ENCODE measurements at regions not wholly inside any gene's neighbourhood (a gene's known extent, or its start where the extent isn't known, plus 50 kb on each side); places are given as distances from the start of the nearest gene placed in this dataset.
"Not testable (repeated sequence)": the region's sequence is repeated elsewhere in the genome, so short reads cannot be mapped to it uniquely, and the experiment has no call there.

- no peak for DNase-seq
These were observed 784.2 kb upstream of the RIOK2 start for GRCh38 chr5:97967292-97967691.

- no peak for DNase-seq
These were observed 785.3 kb upstream of the RIOK2 start for GRCh38 chr5:97968346-97968745.

GRCh38 chr5:97979740-97980139 lies 793.7 kb upstream of the RGMB start:
- no peak for DNase-seq

GRCh38 chr5:97980291-97980690 lies 793.2 kb upstream of the RGMB start:
- no peak for DNase-seq

- no peak for DNase-seq
These were observed 787.4 kb upstream of the RGMB start for GRCh38 chr5:97986069-97986468.

- DNase-seq: no peak
These were observed 782.2 kb upstream of the RGMB start for GRCh38 chr5:97991236-97991635.

- DNase-seq: no peak
These were observed 774.5 kb upstream of the RGMB start for GRCh38 chr5:97998941-97999340.

- DNase-seq: no peak
These were observed 769.0 kb upstream of the RGMB start for GRCh38 chr5:98004463-98004862.

- no peak for DNase-seq
These were observed 756.7 kb upstream of the RGMB start for GRCh38 chr5:98016771-98017170.

- not testable (repeated sequence) for DNase-seq
These were observed 743.2 kb upstream of the RGMB start for GRCh38 chr5:98030273-98030672.

GRCh38 chr5:98031036-98031435 lies 742.4 kb upstream of the RGMB start:
- DNase-seq: not testable (repeated sequence)

- DNase-seq: no peak
These were observed 742.0 kb upstream of the RGMB start for GRCh38 chr5:98031496-98031895.

- DNase-seq: no peak
These were observed 741.5 kb upstream of the RGMB start for GRCh38 chr5:98031926-98032325.

- no peak for DNase-seq
These were observed 731.8 kb upstream of the RGMB start for GRCh38 chr5:98041661-98042060.

GRCh38 chr5:98042521-98042920 lies 730.9 kb upstream of the RGMB start:
- no peak for DNase-seq

- no peak for DNase-seq
These were observed 730.5 kb upstream of the RGMB start for GRCh38 chr5:98042961-98043360.

- no peak for DNase-seq
These were observed 722.9 kb upstream of the RGMB start for GRCh38 chr5:98050583-98050982.

- no peak for DNase-seq
These were observed 720.3 kb upstream of the RGMB start for GRCh38 chr5:98053170-98053569.

GRCh38 chr5:98060148-98060547 lies 713.3 kb upstream of the RGMB start:
- DNase-seq: no peak

GRCh38 chr5:98064118-98064685 lies 709.3 kb upstream of the RGMB start:
- DNase-seq: no peak

GRCh38 chr5:98065261-98065909 lies 708.1 kb upstream of the RGMB start:
- no peak for DNase-seq

- DNase-seq: no peak
These were observed 706.6 kb upstream of the RGMB start for GRCh38 chr5:98066910-98067309.

GRCh38 chr5:98069876-98070512 lies 703.5 kb upstream of the RGMB start:
- DNase-seq: no peak

GRCh38 chr5:98072921-98073320 lies 700.5 kb upstream of the RGMB start:
- no peak for DNase-seq

GRCh38 chr5:98076501-98076900 lies 697.0 kb upstream of the RGMB start:
- DNase-seq: no peak

Data from NCI-H1092 treated with DMSO at 0.1 percent for 48 hours (cell line).